A549 (cell line): ENCODE measurements at regions not wholly inside any gene's neighbourhood (a gene's known extent, or its start where the extent isn't known, plus 50 kb on each side); places are given as distances from the start of the nearest gene placed in this dataset.

ENCODE experiments used
- CEBPB ChIP-seq, 2 experiments: fragments of >200 bp in 1 of 2; sonication (Bioruptor Twin) in 1 of 2; formaldehyde crosslinking in 1 of 2; IDR thresholded peaks; 2 replicates each; pipeline ENCODE4 v1.6.1; 2012 to 2016
- CTCF ChIP-seq: fragments of >200 bp; sonication (Bioruptor Twin); formaldehyde crosslinking; IDR thresholded peaks from 3 replicates; pipeline ENCODE4 v1.5.1; 2016
- KDM1A ChIP-seq: fragments of 200-600 bp; sonication (generic); IDR thresholded peaks from 2 replicates; pipeline ENCODE4 v1.6.1; 2016; ENCODE audit warnings: low read depth, mild to moderate bottlenecking
- NR3C1 ChIP-seq: fragments of >200 bp; sonication (Bioruptor Twin); formaldehyde crosslinking; IDR thresholded peaks from 3 replicates; pipeline ENCODE4 v1.6.1; 2017
- POLR2A ChIP-seq: IDR thresholded peaks from 2 replicates; pipeline ENCODE4 v1.6.1; 2012; ENCODE audit warnings: mild to moderate bottlenecking, low read length
- REST ChIP-seq: fragments of 200-600 bp; sonication (generic); IDR thresholded peaks from 2 replicates; pipeline ENCODE4 v1.6.1; 2016; ENCODE audit warnings: antibody characterized with exemption, mild to moderate bottlenecking, moderate library complexity
- SREBF2 ChIP-seq: fragments of 450-650 bp; IDR thresholded peaks from 2 replicates; pipeline ENCODE4 v1.6.1; 2014; ENCODE audit warnings: mild to moderate bottlenecking, moderate library complexity
- ZC3H11A ChIP-seq: fragments of 450-650 bp; IDR thresholded peaks from 2 replicates; pipeline ENCODE4 v1.6.1; 2014; ENCODE audit warnings: antibody characterized with exemption, mild to moderate bottlenecking
- TF ChIP-seq, protein P1 (sequence below): fragments of 250-450 bp; sonication (Bioruptor Pico); IDR thresholded peaks from 2 replicates; pipeline ENCODE4 v1.5.0; 2021; ENCODE audit warnings: mild to moderate bottlenecking, moderate library complexity, borderline replicate concordance
- TF ChIP-seq, protein P2 (sequence below): IDR thresholded peaks from 2 replicates; pipeline ENCODE4 v1.6.1; 2012

- TF ChIP-seq CTCF (no peak), ZC3H11A (no peak), POLR2A (no peak), REST (no peak), KDM1A (no peak), CEBPB (IDR thresholded peaks at IDR 0.05) (no peak), SREBF2 (no peak), NR3C1 (no peak)
- TF ChIP-seq, protein P1, sequence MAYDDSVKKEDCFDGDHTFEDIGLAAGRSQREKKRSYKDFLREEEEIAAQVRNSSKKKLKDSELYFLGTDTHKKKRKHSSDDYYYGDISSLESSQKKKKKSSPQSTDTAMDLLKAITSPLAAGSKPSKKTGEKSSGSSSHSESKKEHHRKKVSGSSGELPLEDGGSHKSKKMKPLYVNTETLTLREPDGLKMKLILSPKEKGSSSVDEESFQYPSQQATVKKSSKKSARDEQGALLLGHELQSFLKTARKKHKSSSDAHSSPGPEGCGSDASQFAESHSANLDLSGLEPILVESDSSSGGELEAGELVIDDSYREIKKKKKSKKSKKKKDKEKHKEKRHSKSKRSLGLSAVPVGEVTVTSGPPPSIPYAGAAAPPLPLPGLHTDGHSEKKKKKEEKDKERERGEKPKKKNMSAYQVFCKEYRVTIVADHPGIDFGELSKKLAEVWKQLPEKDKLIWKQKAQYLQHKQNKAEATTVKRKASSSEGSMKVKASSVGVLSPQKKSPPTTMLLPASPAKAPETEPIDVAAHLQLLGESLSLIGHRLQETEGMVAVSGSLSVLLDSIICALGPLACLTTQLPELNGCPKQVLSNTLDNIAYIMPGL (CRISPR knock-in tag), result no peak
- TF ChIP-seq, protein P2, sequence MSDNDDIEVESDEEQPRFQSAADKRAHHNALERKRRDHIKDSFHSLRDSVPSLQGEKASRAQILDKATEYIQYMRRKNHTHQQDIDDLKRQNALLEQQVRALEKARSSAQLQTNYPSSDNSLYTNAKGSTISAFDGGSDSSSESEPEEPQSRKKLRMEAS, result no peak
These were observed 382.5 kb downstream of the MED10 start for GRCh38 chr5:5995819-5996218.
